ENCODE measurements at regions not wholly inside any gene's neighbourhood (a gene's known extent, or its start where the extent isn't known, plus 50 kb on each side); places are given as distances from the start of the nearest gene placed in this dataset.

- Histone ChIP-seq H3K4me1 (ENCODE audit: insufficient read depth, low read length) (no peaks in the 10 kb centered on the region), H2BK120ac (ENCODE audit: low read depth, low read length, poor library complexity, severe bottlenecking) (no peak overlapping the region), H2BK20ac (ENCODE audit: low read depth, low read length, poor library complexity, severe bottlenecking) (no peak overlapping the region), H3K56ac (ENCODE audit: insufficient read length, low read depth, low read length) (no peak overlapping the region), H2BK15ac (ENCODE audit: low read depth, low read length) (no peak overlapping the region), H3K4me2 (ENCODE audit: insufficient read depth, insufficient read length, low read length) (no peak overlapping the region), H4K5ac (ENCODE audit: insufficient read length, low read depth, low read length) (no peak overlapping the region), H4K8ac (replicated peaks; ENCODE audit: insufficient read length, low read depth, low read length) (no peak overlapping the region), H2BK5ac (ENCODE audit: insufficient read length, low read length) (no peak overlapping the region), H4K91ac (ENCODE audit: insufficient read length, low read depth, low read length) (no peak overlapping the region), H2AK5ac (ENCODE audit: insufficient read length, low read length) (no peak overlapping the region), H4K20me1 (ENCODE audit: control insufficient read depth, insufficient read depth, insufficient read length) (no peaks in the 10 kb centered on the region), H2AFZ (ENCODE audit: low read length) (no peak overlapping the region), H3K23ac (ENCODE audit: insufficient read length, low read depth, low read length) (no peak overlapping the region), H3K79me1 (ENCODE audit: insufficient read depth, low read depth, low read length, poor library complexity, severe bottlenecking) (no peaks in the 10 kb centered on the region), H3K14ac (ENCODE audit: insufficient read depth, low read length) (no peak overlapping the region), H3K27ac (ENCODE audit: insufficient read length, low read depth, low read length) (no peak overlapping the region), H2BK12ac (ENCODE audit: insufficient read length, low read depth, low read length) (no peak overlapping the region), H3K4ac (ENCODE audit: low read depth, low read length) (no peak overlapping the region), H3K18ac (ENCODE audit: insufficient read length, low read depth, low read length) (no peak overlapping the region), H3K79me2 (ENCODE audit: insufficient read depth, low read length) (no peaks in the 10 kb centered on the region), H3K9ac (ENCODE audit: extremely low read depth, insufficient read length, low read length) (no peak overlapping the region), H3K23me2 (ENCODE audit: insufficient read length, low read depth, low read length, poor library complexity, severe bottlenecking) (no peaks in the 10 kb centered on the region), H3K9me3 (ENCODE audit: control insufficient read depth, low read depth, low read length) (no peaks in the 10 kb centered on the region), H3K27me3 (ENCODE audit: insufficient read depth, low read length) (no peaks in the 10 kb centered on the region), H3T11ph (ENCODE audit: low read length) (no peak overlapping the region)
- no peak for DNase-seq
- WGBS (ENCODE audit: extremely low coverage, insufficient read length, low lambda C conversion rate), result no CpG with 5 or more reads among the region's 4 CpGs
- no peak for TF ChIP-seq CTCF (conservative IDR thresholded peaks at IDR 0.05)
- no peak overlapping the region for H3K4me3 Mint-ChIP-seq
- no peaks in the 10 kb centered on the region for H3K36me3 Mint-ChIP-seq (ENCODE audit: insufficient read depth in 1 of 3, low read depth in 3 of 3)
- no peaks in the 10 kb centered on the region for H3K9me3 Mint-ChIP-seq
- H3K27ac Mint-ChIP-seq, result no peak overlapping the region
- H3K27me3 Mint-ChIP-seq (ENCODE audit: low read depth), result no peaks in the 10 kb centered on the region
- H3K4me1 Mint-ChIP-seq, result 0 out of 4 replicates have a peak, but pooled peaks cover 0 to 2% of the 10 kb centered on the region in 2 experiments
These were observed 190.6 kb downstream of the RAD51AP2 start for GRCh38 chr2:17327649-17328048.

Data from H9 (cell line).